H1 (cell line): ENCODE measurements at regions not wholly inside any gene's neighbourhood (a gene's known extent, or its start where the extent isn't known, plus 50 kb on each side); places are given as distances from the start of the nearest gene placed in this dataset.

Experiments
- BRCA1 ChIP-seq: IDR thresholded peaks from 2 replicates; pipeline ENCODE4 v1.6.1; 2012; ENCODE audit warnings: low read depth, low read length, improper control_type of control experiment
- CEBPB ChIP-seq: IDR thresholded peaks from 2 replicates; pipeline ENCODE4 v1.6.1; 2012; ENCODE audit warnings: low read depth, low read length
- CTCF ChIP-seq, 3 experiments: IDR thresholded peaks; 1 replicate in 2 of 3; 2 replicates in 1 of 3; pipeline versions ENCODE4 v1.5.1 to v1.6.1; 2011; ENCODE audit warnings: low read length in 3 of 3, mild to moderate bottlenecking in 3 of 3, inconsistent platforms in 2 of 3, low read depth in 1 of 3, moderate library complexity in 1 of 3; ENCODE audit not compliant: insufficient read depth in 1 of 3; ENCODE audit errors: control extremely low read depth in 1 of 3
- EZH2 ChIP-seq: fragments of 200-600 bp; sonication (generic); IDR thresholded peaks from 2 replicates; pipeline ENCODE4 v1.7.1; 2012; ENCODE audit warnings: low read depth, mild to moderate bottlenecking, moderate library complexity, low read length, inconsistent platforms; ENCODE audit not compliant: severe bottlenecking
- POLR2A ChIP-seq, 2 experiments: IDR thresholded peaks; 1 replicate in 1 of 2; 2 replicates in 1 of 2; pipeline ENCODE4 v1.6.1; 2011; ENCODE audit warnings: low read depth in 2 of 2, low read length in 2 of 2, mild to moderate bottlenecking in 2 of 2; ENCODE audit errors: control extremely low read depth in 1 of 2
- POLR2AphosphoS5 ChIP-seq: IDR thresholded peaks from 2 replicates; pipeline ENCODE4 v1.6.1; 2011; ENCODE audit warnings: low read depth, low read length

- TF ChIP-seq POLR2A (IDR thresholded peaks at IDR 0.05; ENCODE audit: control extremely low read depth in 1 of 2, low read depth in 2 of 2, low read length in 2 of 2) (no peak), EZH2 (no peak), POLR2AphosphoS5 (no peak), CTCF (IDR thresholded peaks at IDR 0.05; ENCODE audit: control extremely low read depth in 1 of 3, insufficient read depth in 1 of 3, low read depth in 1 of 3, low read length in 3 of 3) (no peak), BRCA1 (no peak), CEBPB (no peak)
Observed at GRCh38 chr6:14550822-14551221, 433.2 kb downstream of the CD83 start.
